ENCODE measurements at regions not wholly inside any gene's neighbourhood (a gene's known extent, or its start where the extent isn't known, plus 50 kb on each side); places are given as distances from the start of the nearest gene placed in this dataset.
"Not testable (repeated sequence)": the region's sequence is repeated elsewhere in the genome, so short reads cannot be mapped to it uniquely, and the experiment has no call there.

- DNase-seq (ENCODE audit: low spot score) = no peak
These were observed 151.0 kb downstream of the NUF2 start for GRCh38 chr1:163472651-163473248.

DNA sequence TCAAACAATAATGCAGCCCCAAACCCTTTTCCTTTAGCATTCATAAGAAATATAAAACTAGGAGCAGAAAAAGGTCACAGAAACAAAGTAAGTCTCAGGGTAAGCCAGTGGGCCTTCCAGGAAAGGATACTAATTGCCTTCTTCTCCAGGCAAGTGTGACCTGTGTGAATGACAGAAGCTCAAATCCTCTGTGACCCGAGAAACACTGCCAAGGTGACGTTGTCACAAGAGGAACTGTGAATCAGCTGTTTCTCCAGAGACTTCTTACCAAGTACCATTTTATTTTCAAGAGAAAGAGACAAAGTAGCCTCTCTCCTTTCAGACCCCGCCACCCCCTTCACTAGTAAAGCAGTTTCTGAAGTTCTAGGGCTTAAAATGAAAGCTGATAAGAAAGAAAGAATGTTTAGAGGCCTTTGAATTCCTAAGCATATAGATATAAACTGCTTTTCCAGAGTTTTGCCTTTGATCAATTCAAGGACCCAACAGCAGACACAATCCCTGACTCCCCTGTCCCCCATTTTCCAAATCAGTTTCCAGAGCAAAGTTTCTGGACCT, 155.6 kb downstream of the NUF2 start:
- no peak for DNase-seq (ENCODE audit: low spot score)

- DNase-seq (ENCODE audit: low spot score) = not testable (repeated sequence)
These were observed 176.9 kb downstream of the NUF2 start for GRCh38 chr1:163498391-163499330.

- no peak for DNase-seq (ENCODE audit: low spot score)
These were observed 182.7 kb downstream of the NUF2 start for GRCh38 chr1:163504331-163504978.

DNA sequence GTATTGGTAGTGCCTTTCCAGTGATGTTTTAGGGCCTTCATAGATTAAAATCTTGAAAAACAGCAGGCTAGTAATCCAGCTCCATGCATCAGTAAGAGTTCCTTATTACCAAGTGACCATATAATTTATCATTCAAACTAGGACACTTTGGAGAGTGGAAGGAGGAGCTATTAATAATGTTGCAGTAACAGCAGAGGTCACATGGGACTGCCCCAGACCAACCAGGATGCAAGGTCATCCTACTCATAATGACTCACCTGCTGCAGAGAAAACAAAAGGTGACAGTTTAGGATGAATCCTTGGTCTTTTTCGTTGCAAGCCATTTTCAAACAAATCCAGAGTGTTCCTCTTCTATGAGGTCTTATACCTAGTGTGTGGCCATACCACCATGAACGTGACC, 187.4 kb downstream of the NUF2 start:
- DNase-seq (ENCODE audit: low spot score) = no peak

DNA sequence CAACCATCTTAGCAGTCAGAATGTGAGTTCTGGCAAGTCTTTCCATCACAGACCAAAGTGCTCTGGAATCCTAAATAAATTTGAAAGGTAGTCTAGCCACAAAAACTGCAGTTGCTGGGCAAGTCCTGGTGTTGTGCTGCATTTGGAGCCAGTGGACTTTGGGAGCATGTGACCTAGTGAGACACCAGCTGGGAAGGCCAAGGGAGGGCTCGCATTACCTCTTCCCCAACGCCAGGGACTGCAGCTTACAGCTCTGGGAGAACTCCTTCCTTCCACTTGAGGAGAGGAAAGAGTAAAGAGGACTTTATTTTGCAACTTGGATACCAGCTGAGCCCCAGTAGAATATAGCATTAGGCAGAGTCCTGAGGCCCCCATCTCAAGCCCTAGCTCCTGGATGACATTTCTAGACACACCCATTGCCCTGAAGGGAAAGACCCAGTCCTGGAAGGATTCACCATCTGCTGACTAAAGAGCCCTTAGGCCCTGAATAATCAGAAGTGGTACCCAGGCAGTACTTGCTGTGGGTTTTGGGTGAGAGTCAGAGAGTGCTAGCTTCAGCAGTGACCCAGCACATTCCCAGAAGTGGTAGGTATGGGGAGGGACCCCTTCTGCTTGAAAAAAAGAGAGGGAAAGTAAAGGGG, 190.7 kb downstream of the NUF2 start:
- no peak for DNase-seq (ENCODE audit: low spot score)

DNA sequence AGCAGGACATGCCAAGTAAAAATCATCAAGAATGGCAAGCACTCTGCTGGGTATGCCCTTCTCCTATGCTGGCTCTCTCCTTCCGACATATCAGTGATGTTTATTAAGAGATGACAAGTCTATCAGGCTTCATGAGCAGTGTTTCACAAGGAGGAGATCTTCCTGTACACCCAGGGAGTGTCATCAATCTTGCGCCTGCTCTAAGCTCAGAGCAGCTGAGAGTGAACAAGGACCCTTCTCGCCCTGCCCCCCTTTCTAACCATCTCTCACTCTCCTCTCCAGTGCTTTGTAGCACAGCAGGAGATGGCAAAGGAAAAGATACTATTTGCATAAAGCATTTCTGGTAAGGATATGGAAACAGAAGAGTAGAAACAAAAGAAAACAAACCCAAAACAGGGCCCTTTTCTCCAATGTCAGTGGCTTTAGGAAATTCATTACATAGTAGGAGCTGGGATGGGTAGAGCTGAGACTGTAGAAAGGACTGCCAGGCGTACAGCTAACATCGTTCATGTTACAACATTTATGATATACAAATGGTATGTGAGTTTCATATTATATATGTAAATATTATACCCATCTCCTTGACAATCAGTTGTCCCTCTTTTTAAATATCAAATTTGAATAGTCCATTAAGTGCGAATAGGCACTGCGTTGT, 201.7 kb downstream of the NUF2 start:
- DNase-seq (ENCODE audit: low spot score) = no peak

GRCh38 chr1:163528710-163529348, 207.1 kb downstream of the NUF2 start:
- peak; percentile 12 for DNase-seq (ENCODE audit: low spot score)

DNA sequence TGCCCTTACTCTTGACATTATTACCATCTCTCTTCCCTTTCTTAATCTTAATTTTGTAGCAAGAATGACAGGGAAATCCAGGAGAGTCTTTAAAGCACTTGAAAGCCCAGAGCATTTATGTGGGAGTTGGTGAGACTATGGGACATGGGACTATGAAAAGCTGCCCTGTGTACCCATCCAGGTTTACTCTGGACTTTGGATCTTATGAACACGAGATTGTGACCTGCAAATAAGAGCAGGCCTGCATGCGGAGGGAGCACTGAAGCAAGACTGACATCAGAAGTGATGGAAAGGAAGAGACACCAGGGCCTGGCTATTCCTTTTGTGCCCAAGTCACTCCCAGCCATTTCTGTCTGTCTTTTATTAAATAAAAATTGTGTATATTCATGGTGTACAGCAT, 209.6 kb downstream of the NUF2 start:
- DNase-seq (ENCODE audit: low spot score) = no peak

GRCh38 chr1:163535401-163535800, 213.6 kb downstream of the NUF2 start:
- DNase-seq (ENCODE audit: low spot score) = no peak

DNA sequence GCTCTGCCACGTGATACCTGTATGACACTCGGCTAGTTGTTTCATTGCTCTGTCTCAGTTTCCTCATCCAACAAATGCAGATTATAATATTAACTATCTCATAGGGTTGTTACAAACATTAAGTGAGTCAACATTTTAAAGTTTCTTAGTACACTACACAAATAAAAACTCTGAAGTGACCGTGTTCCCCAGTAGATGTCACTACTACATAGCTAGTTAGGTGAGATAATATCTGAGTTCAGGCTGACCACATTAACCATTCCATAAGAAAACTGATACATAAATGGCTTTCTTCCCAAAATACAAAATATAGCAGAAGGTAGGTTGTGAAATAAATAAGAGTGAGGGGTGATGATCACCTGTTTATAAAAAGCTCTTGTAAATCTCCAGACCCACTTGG, 214.1 kb downstream of the NUF2 start:
- DNase-seq (ENCODE audit: low spot score) = peak; percentile 20

DNA sequence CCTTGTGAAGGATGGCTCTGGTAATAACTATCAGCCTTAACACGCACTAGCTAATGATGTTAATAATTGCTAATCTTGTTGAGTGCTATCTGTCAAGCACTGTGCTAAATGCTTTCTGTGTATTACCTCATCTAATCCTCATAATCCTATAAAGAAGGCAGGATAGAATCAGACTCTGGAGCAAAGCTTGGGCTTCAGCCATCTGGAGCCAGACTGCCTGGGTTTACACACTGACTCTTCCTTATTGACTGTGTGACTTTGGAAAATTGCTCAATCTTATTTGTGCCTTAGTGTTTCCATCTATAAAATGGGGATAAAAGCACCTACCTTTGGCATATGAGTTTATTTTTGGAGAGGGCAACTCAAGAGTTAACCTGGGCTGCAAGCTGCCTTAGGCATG, 216.1 kb downstream of the NUF2 start:
- no peak for DNase-seq (ENCODE audit: low spot score)

- no peak for DNase-seq (ENCODE audit: low spot score)
These were observed 216.9 kb downstream of the NUF2 start for GRCh38 chr1:163538667-163539066.

DNA sequence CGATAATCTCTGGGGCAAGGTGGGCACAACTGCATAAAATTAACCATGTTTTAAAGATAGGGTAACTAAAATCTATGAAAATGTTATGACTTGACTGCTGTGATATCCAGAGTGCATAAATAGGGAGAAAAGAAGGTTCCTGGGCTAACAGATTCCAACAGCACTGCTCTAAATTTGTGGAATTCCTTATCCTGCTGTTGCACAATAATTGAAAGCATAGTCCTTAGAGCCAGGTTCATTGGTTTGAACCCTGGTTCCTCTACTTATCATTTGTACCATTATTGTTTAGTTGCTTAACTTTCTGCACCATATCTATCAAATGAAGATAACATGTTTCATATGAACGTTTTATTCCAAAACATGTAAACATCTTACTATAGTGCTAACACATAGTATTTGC, 219.0 kb downstream of the NUF2 start:
- DNase-seq (ENCODE audit: low spot score) = no peak

DNA sequence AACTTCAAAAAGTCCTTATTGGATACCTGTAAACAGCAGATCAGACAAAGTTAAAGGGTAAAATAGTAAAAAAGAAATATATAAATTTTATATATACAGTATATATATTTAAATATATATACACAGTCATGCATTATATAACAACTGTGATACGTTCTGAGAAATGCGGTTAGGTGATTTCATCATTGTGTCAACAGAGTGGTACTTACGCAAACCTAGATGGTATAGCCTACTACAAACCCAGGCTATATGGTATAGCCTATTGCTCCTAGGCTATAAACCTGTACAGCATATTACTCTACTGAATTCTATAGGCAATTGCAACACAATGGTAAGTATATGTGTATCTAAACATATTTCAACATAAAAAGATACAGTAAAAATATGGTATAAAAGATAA, 222.7 kb downstream of the NUF2 start:
- DNase-seq (ENCODE audit: low spot score) = no peak

DNA sequence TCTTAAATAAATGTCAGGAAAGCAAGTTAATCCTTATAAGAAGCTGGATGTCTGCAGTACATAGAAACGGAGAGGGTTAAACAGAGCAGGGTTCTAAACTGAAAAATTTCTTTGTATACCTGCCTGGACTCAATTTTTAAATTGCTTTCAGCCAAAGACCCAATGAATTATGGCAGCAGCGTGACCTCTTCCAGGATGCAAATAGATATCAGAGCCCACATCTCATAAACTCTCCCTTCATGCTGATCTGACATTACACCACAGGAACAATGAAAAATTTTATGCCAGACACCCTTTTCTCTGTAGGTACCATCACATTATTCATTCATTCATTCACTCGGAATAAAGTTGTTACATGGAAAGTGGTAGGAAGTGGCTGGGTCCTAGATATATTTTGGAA, 236.4 kb downstream of the NUF2 start:
- no peak for DNase-seq (ENCODE audit: low spot score)

DNA sequence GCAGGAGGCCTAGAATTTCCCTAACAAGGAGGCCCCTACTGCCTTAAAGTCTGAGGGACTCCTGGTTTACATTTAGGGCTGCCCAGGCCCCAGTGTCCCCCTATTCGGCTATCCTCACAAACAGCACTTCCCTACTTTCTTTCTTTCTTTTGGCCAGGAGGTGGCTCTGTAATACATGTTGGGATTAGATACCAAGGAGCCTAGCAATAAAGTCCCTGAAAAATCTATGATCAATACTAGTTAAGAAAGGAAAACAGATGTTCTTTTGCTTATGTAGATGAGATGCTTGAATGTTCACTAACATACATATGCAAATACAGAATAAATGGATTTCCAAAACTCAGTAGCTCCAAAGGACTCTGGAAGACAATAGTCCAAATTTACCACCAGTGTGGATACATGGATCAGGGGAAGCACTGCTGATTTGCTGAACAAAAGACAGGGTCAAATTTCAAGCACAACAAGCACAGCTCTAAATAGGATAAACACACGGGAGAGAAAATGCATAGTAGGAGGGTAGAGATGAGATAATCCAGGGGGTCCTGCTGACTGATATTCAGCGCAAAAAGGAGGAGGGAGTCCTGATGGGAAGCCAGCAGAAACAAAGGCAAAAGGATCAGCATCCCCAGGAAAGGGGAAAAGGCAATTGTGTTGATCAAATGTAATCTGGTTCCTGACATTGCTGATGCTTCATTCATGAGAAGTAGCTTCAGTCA, 240.0 kb downstream of the NUF2 start:
- DNase-seq (ENCODE audit: low spot score) = peak; percentile 39

GRCh38 chr1:163562355-163562754, 240.6 kb downstream of the NUF2 start:
- DNase-seq (ENCODE audit: low spot score) = no peak

GRCh38 chr1:163565166-163565565, 243.4 kb downstream of the NUF2 start:
- no peak for DNase-seq (ENCODE audit: low spot score)

GRCh38 chr1:163570071-163570470, 248.3 kb downstream of the NUF2 start:
- no peak for DNase-seq (ENCODE audit: low spot score)

GRCh38 chr1:163571950-163572349, 250.2 kb downstream of the NUF2 start:
- no peak for DNase-seq (ENCODE audit: low spot score)

Measured in SW480 (cell line).